Spleen (tissue), 11 donors: ENCODE measurements at regions not wholly inside any gene's neighbourhood (a gene's known extent, or its start where the extent isn't known, plus 50 kb on each side); places are given as distances from the start of the nearest gene placed in this dataset.

Source experiments
- DNase-seq: peaks from one replicate; pipeline ENCODE4 v3.0.0-alpha.2; 2020
- H3K27ac ChIP-seq, 8 donors: fragments of 200-600 bp; sonication (generic) in 7 of 8; 1 replicate in 4 of 8; 2 replicates in 4 of 8; pipeline versions ENCODE4 v1.5.0 to v1.8.0; 2016 to 2021; ENCODE audit warnings: inconsistent platforms in 4 of 8, mild to moderate bottlenecking in 4 of 8, moderate library complexity in 1 of 8
- H3K27me3 ChIP-seq, 7 donors: fragments of 200-600 bp; sonication (generic) in 6 of 7; replicated peaks in 1 of 7; 1 replicate in 4 of 7; 2 replicates in 3 of 7; pipeline versions ENCODE4 v1.5.0 to v1.8.0; 2016 to 2021; ENCODE audit warnings: inconsistent platforms in 3 of 7, mild to moderate bottlenecking in 1 of 7
- H3K36me3 ChIP-seq, 6 donors: fragments of 200-600 bp; sonication (generic) in 5 of 6; 1 replicate in 4 of 6; 2 replicates in 2 of 6; pipeline versions ENCODE4 v1.5.0 to v1.8.0; 2016 to 2021; ENCODE audit warnings: inconsistent platforms in 2 of 6
- H3K4me1 ChIP-seq, 6 donors: fragments of 200-600 bp; sonication (generic) in 5 of 6; 1 replicate in 3 of 6; 2 replicates in 3 of 6; pipeline versions ENCODE4 v1.5.0 to v1.8.0; 2016 to 2021; ENCODE audit warnings: inconsistent platforms in 3 of 6
- H3K4me3 ChIP-seq, 8 donors: fragments of 200-600 bp; sonication (generic) in 7 of 8; 1 replicate in 4 of 8; 2 replicates in 4 of 8; pipeline versions ENCODE4 v1.5.0 to v1.8.0; 2016 to 2021; ENCODE audit warnings: inconsistent platforms in 4 of 8, mild to moderate bottlenecking in 4 of 8, moderate library complexity in 2 of 8
- H3K9me3 ChIP-seq, 8 donors: fragments of 200-600 bp; sonication (generic) in 7 of 8; 1 replicate in 4 of 8; 2 replicates in 4 of 8; pipeline versions ENCODE4 v1.5.0 to v1.8.0; 2016 to 2021; ENCODE audit warnings: inconsistent platforms in 4 of 8
- CTCF ChIP-seq, 11 experiments: fragments of 200-600 bp in 7 of 11; fragments of 450-650 bp in 4 of 11; sonication (generic) in 4 of 11; IDR thresholded peaks in 8 of 11; conservative IDR thresholded peaks in 3 of 11; 1 replicate in 7 of 11; 2 replicates in 4 of 11; pipeline versions ENCODE4 v1.4.0 to v1.8.0; 2016 to 2021; ENCODE audit warnings: antibody characterized with exemption in 11 of 11, inconsistent platforms in 4 of 11, mild to moderate bottlenecking in 1 of 11
- POLR2A ChIP-seq, 3 donors: fragments of 450-650 bp; IDR thresholded peaks; one replicate each; pipeline ENCODE4 v1.5.1; 2017; ENCODE audit warnings: antibody characterized with exemption in 3 of 3, mild to moderate bottlenecking in 1 of 3
- POLR2AphosphoS5 ChIP-seq, 3 donors: sonication (generic); formaldehyde crosslinking; IDR thresholded peaks; one replicate each; pipeline ENCODE4 v1.5.1; 2017; ENCODE audit warnings: antibody characterized with exemption in 3 of 3
- WGBS, 5 donors: extraction: QIAGEN DNeasy Blood & Tissue Kit in 3 of 5; methylation state at CpG; one replicate each; pipeline versions ENCODE4 v1.1.5 to v1.1.7; 2013 to 2018; 5-methylcytosine and 5-hydroxymethylcytosine counted together
- intact Hi-C: fragments of 100-400 bp; cut with DNase I; formaldehyde crosslinking; loops from one replicate; pipeline ENCODE4 v1.15.0; 2023; ENCODE audit warnings: low total_unique reads
- donor health status: healthy with polysubstance abuse.
- donor health status: DM: no; HTN: no; CAD: no; lungs with moderate emphysema.
- donor health status: DM: no; HTN: no; CAD: no.
- donor health status: Bipolar disorder and iron deficiency.
- donor health status: healthy.
- donor health status: DM: no; HTN: no; CAD: no.
- donor health status: DM: yes; HTN: yes; CAD: no.

DNA sequence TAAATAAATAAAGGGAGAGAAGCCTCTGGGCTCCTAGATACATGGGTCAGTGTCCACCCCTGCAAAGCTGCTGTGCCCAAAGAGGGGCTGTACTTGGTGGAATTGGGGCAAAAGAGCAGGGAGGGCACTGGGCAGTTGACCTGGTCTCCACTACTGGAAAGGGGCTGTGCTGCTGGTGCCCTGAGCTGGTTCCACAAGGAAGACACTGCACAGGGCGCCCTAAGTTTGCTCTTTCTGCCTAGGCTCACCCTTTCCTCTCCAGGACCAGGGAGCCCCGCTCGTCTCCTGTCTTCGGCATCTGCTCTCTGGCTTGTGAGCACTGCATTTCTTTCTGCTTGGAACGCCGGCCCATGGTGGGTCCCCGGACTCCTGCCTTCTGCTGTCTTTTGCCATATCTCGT, 161.9 kb downstream of the SEC14L1 start:
- 91 to 97% (median 95%) methylated on average over 8 of the region's 8 CpGs for WGBS, 5 donors
- Histone ChIP-seq H3K4me3 (no peak overlapping the region), H3K27me3 (no peaks in the 10 kb centered on the region), H3K9me3 (peaks cover 0 to 4% (median 0%) of the 10 kb centered on the region in 8 donors), H3K27ac (no peak overlapping the region), H3K4me1 (peaks cover 0 to 17% (median 12%) of the 10 kb centered on the region in 6 donors), H3K36me3 (peaks cover 0 to 8% (median 0%) of the 10 kb centered on the region in 6 donors)
- intact Hi-C loops, result no loop called here
- no peak for DNase-seq
- TF ChIP-seq POLR2A (IDR thresholded peaks at IDR 0.05) (no peak), CTCF (IDR thresholded peaks at IDR 0.05 in 8 of 11, conservative IDR thresholded peaks at IDR 0.05 in 3 of 11) (no peak), POLR2AphosphoS5 (IDR thresholded peaks at IDR 0.05) (no peak)

DNA sequence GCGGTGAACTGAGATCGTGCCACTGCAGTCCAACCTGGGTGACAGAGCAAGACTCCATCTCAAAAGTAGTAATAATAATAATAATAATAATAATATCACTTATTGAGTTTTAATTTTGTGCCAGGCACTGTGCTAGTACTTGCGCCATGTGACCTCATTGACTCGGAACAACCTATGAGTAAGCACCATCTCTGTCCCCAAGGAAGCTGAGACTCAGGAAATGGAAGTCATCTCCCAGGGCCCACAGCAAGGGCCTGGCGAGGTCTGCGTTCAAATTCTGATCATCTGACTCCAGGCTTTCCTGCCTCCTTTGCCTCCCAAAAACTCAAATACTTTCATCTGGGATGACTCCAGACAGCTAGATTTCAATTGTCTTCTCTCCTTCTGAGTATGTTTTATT, 162.9 kb downstream of the SEC14L1 start:
- Histone ChIP-seq H3K9me3 (peaks cover 0 to 4% (median 0%) of the 10 kb centered on the region in 8 donors), H3K27me3 (no peaks in the 10 kb centered on the region), H3K4me3 (no peak overlapping the region), H3K4me1 (peaks cover 0 to 17% (median 12%) of the 10 kb centered on the region in 6 donors), H3K36me3 (peaks cover 0 to 15% (median 0%) of the 10 kb centered on the region in 6 donors), H3K27ac (no peak overlapping the region)
- intact Hi-C loops, result no loop called here
- no peak for TF ChIP-seq CTCF (IDR thresholded peaks at IDR 0.05 in 8 of 11, conservative IDR thresholded peaks at IDR 0.05 in 3 of 11)
- no peak for TF ChIP-seq POLR2A (IDR thresholded peaks at IDR 0.05)
- no peak for TF ChIP-seq POLR2AphosphoS5 (IDR thresholded peaks at IDR 0.05)
- no peak for DNase-seq
- WGBS, 5 donors, result 91 to 94% (median 93%) methylated on average over 6 of the region's 6 CpGs

GRCh38 chr17:77304051-77304745, 163.4 kb downstream of the SEC14L1 start:
- no peak for TF ChIP-seq POLR2AphosphoS5 (IDR thresholded peaks at IDR 0.05)
- no peaks in the 10 kb centered on the region for H3K27me3 ChIP-seq
- DNase-seq, result no peak
- H3K36me3 ChIP-seq, result peaks cover 0 to 15% (median 0%) of the 10 kb centered on the region in 6 donors
- peaks cover 0 to 23% (median 13%) of the 10 kb centered on the region in 6 donors for H3K4me1 ChIP-seq
- no peak overlapping the region for H3K4me3 ChIP-seq
- H3K9me3 ChIP-seq, result no peaks in the 10 kb centered on the region
- 83 to 91% (median 91%) methylated on average over 17 of the region's 17 CpGs for WGBS, 5 donors
- no peak overlapping the region for H3K27ac ChIP-seq
- intact Hi-C loops, result no loop called here

GRCh38 chr17:77304746-77305473, 164.1 kb downstream of the SEC14L1 start:
- DNase-seq, result no peak
- intact Hi-C loops, result no loop called here
- Histone ChIP-seq H3K27ac (peak overlapping the region in 1 of 8 donors; percentile 5), H3K4me1 (peaks cover 0 to 24% (median 13%) of the 10 kb centered on the region in 6 donors), H3K36me3 (peaks cover 0 to 15% (median 0%) of the 10 kb centered on the region in 6 donors), H3K27me3 (no peaks in the 10 kb centered on the region), H3K9me3 (no peaks in the 10 kb centered on the region), H3K4me3 (no peak overlapping the region)
- no peak for TF ChIP-seq POLR2A (IDR thresholded peaks at IDR 0.05)
- TF ChIP-seq CTCF (IDR thresholded peaks at IDR 0.05 in 8 of 11, conservative IDR thresholded peaks at IDR 0.05 in 3 of 11), result no peak
- peak; percentile 46 to 71 (median 70) for TF ChIP-seq POLR2AphosphoS5 (IDR thresholded peaks at IDR 0.05)
- WGBS, 5 donors, result 44 to 63% (median 52%) methylated on average over 19 to 21 of the region's 21 CpGs
